ENCODE measurements at regions not wholly inside any gene's neighbourhood (a gene's known extent, or its start where the extent isn't known, plus 50 kb on each side); places are given as distances from the start of the nearest gene placed in this dataset.

- no peak for TF ChIP-seq CREB5 (CRISPR knock-in tag; IDR thresholded peaks at IDR 0.05; ENCODE audit: low read depth)
- TF ChIP-seq ZNF8 (CRISPR knock-in tag; IDR thresholded peaks at IDR 0.05), result no peak
- TF ChIP-seq ZNF565 (CRISPR knock-in tag; conservative IDR thresholded peaks at IDR 0.05; ENCODE audit: low read depth), result no peak
- TF ChIP-seq OSR1 (CRISPR knock-in tag; IDR thresholded peaks at IDR 0.05), result no peak
- TF ChIP-seq ZFP30 (CRISPR knock-in tag; IDR thresholded peaks at IDR 0.05), result no peak
- no peak for TF ChIP-seq ESRRG (CRISPR knock-in tag; IDR thresholded peaks at IDR 0.05)
- TF ChIP-seq ZNF70 (CRISPR knock-in tag; IDR thresholded peaks at IDR 0.05), result no peak
- no peak for TF ChIP-seq BACH2 (CRISPR knock-in tag; IDR thresholded peaks at IDR 0.05; ENCODE audit: borderline replicate concordance)
- ATAC-seq, result no peak
These were observed 509.2 kb upstream of the ZEB2 start for GRCh38 chr2:145029081-145029480.

- TF ChIP-seq CSRNP3 (CRISPR knock-in tag; IDR thresholded peaks at IDR 0.05) (no peak), ESRRG (CRISPR knock-in tag; IDR thresholded peaks at IDR 0.05) (no peak), GLIS3 (CRISPR knock-in tag; IDR thresholded peaks at IDR 0.05) (no peak), TOX (CRISPR knock-in tag; IDR thresholded peaks at IDR 0.05; ENCODE audit: borderline replicate concordance) (no peak), PPARA (CRISPR knock-in tag; IDR thresholded peaks at IDR 0.05; ENCODE audit: borderline replicate concordance) (no peak), CREB5 (CRISPR knock-in tag; IDR thresholded peaks at IDR 0.05; ENCODE audit: low read depth) (no peak), BACH2 (CRISPR knock-in tag; IDR thresholded peaks at IDR 0.05; ENCODE audit: borderline replicate concordance) (no peak), RARB (CRISPR knock-in tag; IDR thresholded peaks at IDR 0.05) (no peak), SNAI2 (CRISPR knock-in tag; IDR thresholded peaks at IDR 0.05) (no peak), CSDC2 (CRISPR knock-in tag; IDR thresholded peaks at IDR 0.05) (no peak)
- TF ChIP-seq, protein P1, sequence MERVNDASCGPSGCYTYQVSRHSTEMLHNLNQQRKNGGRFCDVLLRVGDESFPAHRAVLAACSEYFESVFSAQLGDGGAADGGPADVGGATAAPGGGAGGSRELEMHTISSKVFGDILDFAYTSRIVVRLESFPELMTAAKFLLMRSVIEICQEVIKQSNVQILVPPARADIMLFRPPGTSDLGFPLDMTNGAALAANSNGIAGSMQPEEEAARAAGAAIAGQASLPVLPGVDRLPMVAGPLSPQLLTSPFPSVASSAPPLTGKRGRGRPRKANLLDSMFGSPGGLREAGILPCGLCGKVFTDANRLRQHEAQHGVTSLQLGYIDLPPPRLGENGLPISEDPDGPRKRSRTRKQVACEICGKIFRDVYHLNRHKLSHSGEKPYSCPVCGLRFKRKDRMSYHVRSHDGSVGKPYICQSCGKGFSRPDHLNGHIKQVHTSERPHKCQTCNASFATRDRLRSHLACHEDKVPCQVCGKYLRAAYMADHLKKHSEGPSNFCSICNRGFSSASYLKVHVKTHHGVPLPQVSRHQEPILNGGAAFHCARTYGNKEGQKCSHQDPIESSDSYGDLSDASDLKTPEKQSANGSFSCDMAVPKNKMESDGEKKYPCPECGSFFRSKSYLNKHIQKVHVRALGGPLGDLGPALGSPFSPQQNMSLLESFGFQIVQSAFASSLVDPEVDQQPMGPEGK (CRISPR knock-in tag; IDR thresholded peaks at IDR 0.05; ENCODE audit: borderline replicate concordance), result no peak
- peak; percentile 18; the same call in 1 of the 3 replicates for ATAC-seq
These were observed 508.4 kb upstream of the ZEB2 start for GRCh38 chr2:145028101-145028920.

GRCh38 chr2:145026456-145027455, 506.8 kb upstream of the ZEB2 start:
- ATAC-seq, result peak; percentile 40
- no peak for TF ChIP-seq TSHZ2 (CRISPR knock-in tag; IDR thresholded peaks at IDR 0.05)
- TF ChIP-seq ZFP30 (CRISPR knock-in tag; IDR thresholded peaks at IDR 0.05), result no peak
- TF ChIP-seq TOX (CRISPR knock-in tag; IDR thresholded peaks at IDR 0.05; ENCODE audit: borderline replicate concordance), result no peak
- TF ChIP-seq CSDC2 (CRISPR knock-in tag; IDR thresholded peaks at IDR 0.05), result no peak
- no peak for TF ChIP-seq TCF4 (CRISPR knock-in tag; IDR thresholded peaks at IDR 0.05; ENCODE audit: borderline replicate concordance)
- no peak for TF ChIP-seq ZC3H10 (CRISPR knock-in tag; IDR thresholded peaks at IDR 0.05)
- TF ChIP-seq, protein P1 (CRISPR knock-in tag; IDR thresholded peaks at IDR 0.05; ENCODE audit: borderline replicate concordance), result no peak
- no peak for TF ChIP-seq GLIS3 (CRISPR knock-in tag; IDR thresholded peaks at IDR 0.05)
- no peak for TF ChIP-seq ZNF565 (CRISPR knock-in tag; conservative IDR thresholded peaks at IDR 0.05; ENCODE audit: low read depth)
- no peak for TF ChIP-seq ZNF8 (CRISPR knock-in tag; IDR thresholded peaks at IDR 0.05)
- TF ChIP-seq ESRRG (CRISPR knock-in tag; IDR thresholded peaks at IDR 0.05), result no peak
- TF ChIP-seq RARB (CRISPR knock-in tag; IDR thresholded peaks at IDR 0.05), result no peak
- no peak for TF ChIP-seq BACH2 (CRISPR knock-in tag; IDR thresholded peaks at IDR 0.05; ENCODE audit: borderline replicate concordance)
- no peak for TF ChIP-seq ZNF70 (CRISPR knock-in tag; IDR thresholded peaks at IDR 0.05)
- no peak for TF ChIP-seq OSR1 (CRISPR knock-in tag; IDR thresholded peaks at IDR 0.05)
- no peak for TF ChIP-seq ISL1 (CRISPR knock-in tag; IDR thresholded peaks at IDR 0.05)
- no peak for TF ChIP-seq CREB5 (CRISPR knock-in tag; IDR thresholded peaks at IDR 0.05; ENCODE audit: low read depth)
- no peak for TF ChIP-seq ARNTL (CRISPR knock-in tag; IDR thresholded peaks at IDR 0.05; ENCODE audit: borderline replicate concordance, low read depth)
